H1 (cell line): ENCODE measurements at regions not wholly inside any gene's neighbourhood (a gene's known extent, or its start where the extent isn't known, plus 50 kb on each side); places are given as distances from the start of the nearest gene placed in this dataset.

Experiments used
- CTCF ChIA-PET: fragments of 300-600 bp; sonication (Branson Sonifier 250); formaldehyde crosslinking; loops from one replicate; lab custom pipeline; 2021; ENCODE audit not compliant: partially characterized antibody; lab: Charles Lee
- POLR2A ChIA-PET: fragments of 300-600 bp; sonication (Branson Sonifier 250); formaldehyde crosslinking; loops from one replicate; lab custom pipeline; 2021; ENCODE audit warnings: inconsistent platforms; ENCODE audit not compliant: partially characterized antibody; lab: Charles Lee
- DNase-seq, 2 experiments: peaks; one replicate each; pipeline versions ENCODE4 v3.0.0 to v3.0.0-alpha.2; 2010 to 2022; ENCODE audit warnings: low spot score in 2 of 2, low read depth in 1 of 2, mixed read lengths in 1 of 2
- FAIRE-seq: peaks from 2 replicates; lab custom pipeline; 2011; peaks lifted over from hg19 to GRCh38; lab: Jason Lieb, UNC
- H2AFZ ChIP-seq: 2 replicates; pipeline ENCODE4 v1.8.1; 2012; ENCODE audit warnings: low read length, inconsistent platforms
- H2AK5ac ChIP-seq: 2 replicates; pipeline ENCODE4 v1.6.1; 2013; ENCODE audit warnings: low read depth, low read length
- H2BK120ac ChIP-seq: replicated peaks from 2 replicates; pipeline ENCODE3; 2013; ENCODE audit warnings: low read depth, low read length, inconsistent platforms
- H2BK12ac ChIP-seq: 2 replicates; pipeline ENCODE4 v1.6.1; 2013; ENCODE audit warnings: low read depth, low read length
- H2BK15ac ChIP-seq: 2 replicates; pipeline ENCODE4 v1.6.1; 2013; ENCODE audit warnings: low read length
- H2BK20ac ChIP-seq: 2 replicates; pipeline ENCODE4 v1.6.1; 2013; ENCODE audit warnings: low read length
- H2BK5ac ChIP-seq: 2 replicates; pipeline ENCODE4 v1.6.1; 2013; ENCODE audit warnings: low read depth, low read length
- H3K14ac ChIP-seq: 2 replicates; pipeline ENCODE4 v1.6.1; 2013; ENCODE audit warnings: inconsistent platforms; ENCODE audit not compliant: insufficient read length
- H3K18ac ChIP-seq: 2 replicates; pipeline ENCODE4 v1.6.1; 2013; ENCODE audit warnings: low read length; ENCODE audit errors: extremely low read depth
- H3K23ac ChIP-seq: 2 replicates; pipeline ENCODE4 v1.6.1; 2013; ENCODE audit warnings: inconsistent platforms; ENCODE audit not compliant: insufficient read length
- H3K23me2 ChIP-seq: 2 replicates; pipeline ENCODE4 v1.6.1; 2013; ENCODE audit warnings: low read depth, low read length
- H3K27ac ChIP-seq: 2 replicates; pipeline ENCODE4 v1.6.1; 2011; ENCODE audit warnings: low read depth, low read length, inconsistent platforms
- H3K27me3 ChIP-seq, 4 experiments: replicated peaks in 1 of 4; 1 replicate in 1 of 4; 2 replicates in 3 of 4; pipeline versions ENCODE4 v1.6.1 to v1.8.1; 2011 to 2013; ENCODE audit warnings: low read length in 3 of 4, mild to moderate bottlenecking in 3 of 4, inconsistent platforms in 2 of 4, mixed read lengths in 2 of 4, moderate library complexity in 1 of 4; ENCODE audit not compliant: control insufficient read depth in 3 of 4, insufficient read depth in 3 of 4; ENCODE audit errors: extremely low read depth in 1 of 4
- H3K36me3 ChIP-seq, 4 experiments: 2 replicates each; pipeline versions ENCODE4 v1.6.1 to v1.8.1; 2011 to 2013; ENCODE audit warnings: mild to moderate bottlenecking in 4 of 4, low read length in 3 of 4, moderate library complexity in 2 of 4, control low read depth in 1 of 4, inconsistent platforms in 1 of 4; ENCODE audit not compliant: insufficient read depth in 4 of 4, control insufficient read depth in 2 of 4
- H3K4ac ChIP-seq: replicated peaks from 2 replicates; pipeline ENCODE3; 2013; ENCODE audit warnings: low read length, low read depth, mixed read lengths, inconsistent platforms; ENCODE audit not compliant: insufficient read length
- H3K4me1 ChIP-seq, 4 experiments: replicated peaks in 1 of 4; 1 replicate in 1 of 4; 2 replicates in 3 of 4; pipeline versions ENCODE4 v1.6.1 to v1.8.1; 2011 to 2013; ENCODE audit warnings: low read length in 3 of 4, inconsistent platforms in 2 of 4, mixed read lengths in 1 of 4; ENCODE audit not compliant: insufficient read depth in 4 of 4, control insufficient read depth in 3 of 4
- H3K4me2 ChIP-seq, 2 experiments: 2 replicates each; pipeline versions ENCODE4 v1.6.1 to v1.8.1; 2011 to 2013; ENCODE audit warnings: low read depth in 2 of 2, low read length in 2 of 2, control low read depth in 1 of 2, inconsistent platforms in 1 of 2, mild to moderate bottlenecking in 1 of 2; ENCODE audit not compliant: insufficient read depth in 1 of 2
- H3K4me3 ChIP-seq, 4 experiments: fragments of 200-600, 300-600 bp in 1 of 4; sonication (generic), shearing (Covaris generic), sonication (Bioruptor Twin) in 1 of 4; 2 replicates each; pipeline versions ENCODE4 v1.5.1 to v1.8.1; 2011 to 2016; ENCODE audit warnings: low read length in 4 of 4, low read depth in 3 of 4, control low read depth in 2 of 4, inconsistent platforms in 2 of 4, mild to moderate bottlenecking in 2 of 4, mixed read lengths in 1 of 4, moderate library complexity in 1 of 4; ENCODE audit not compliant: insufficient read depth in 2 of 4; ENCODE audit errors: extremely low read depth in 1 of 4
- H3K56ac ChIP-seq: replicated peaks from 2 replicates; pipeline ENCODE3; 2013; ENCODE audit warnings: low read depth, mild to moderate bottlenecking, mixed read lengths, low read length, inconsistent platforms; ENCODE audit not compliant: insufficient read length
- H3K79me1 ChIP-seq: 2 replicates; pipeline ENCODE4 v1.6.1; 2013; ENCODE audit warnings: low read depth, low read length, control low read depth
- H3K79me2 ChIP-seq, 2 experiments: 2 replicates each; pipeline versions ENCODE4 v1.6.1 to v1.8.1; 2012 to 2013; ENCODE audit warnings: low read length in 2 of 2, mild to moderate bottlenecking in 2 of 2, inconsistent platforms in 1 of 2; ENCODE audit not compliant: insufficient read depth in 2 of 2, control insufficient read depth in 1 of 2
- H3K9ac ChIP-seq, 4 experiments: replicated peaks in 1 of 4; 1 replicate in 1 of 4; 2 replicates in 3 of 4; pipeline versions ENCODE4 v1.6.1 to v1.8.1; 2011 to 2013; ENCODE audit warnings: low read depth in 3 of 4, low read length in 3 of 4, control low read depth in 2 of 4, mild to moderate bottlenecking in 2 of 4, moderate library complexity in 2 of 4, inconsistent platforms in 1 of 4; ENCODE audit errors: extremely low read depth in 1 of 4
- H3K9me3 ChIP-seq, 2 experiments: 2 replicates each; pipeline versions ENCODE4 v1.6.1 to v1.8.1; 2012 to 2013; ENCODE audit warnings: mild to moderate bottlenecking in 2 of 2, moderate library complexity in 2 of 2, control low read depth in 1 of 2, inconsistent platforms in 1 of 2, low read depth in 1 of 2, low read length in 1 of 2, mixed read lengths in 1 of 2; ENCODE audit not compliant: insufficient read depth in 2 of 2
- H4K20me1 ChIP-seq, 2 experiments: replicated peaks in 1 of 2; 2 replicates each; pipeline versions ENCODE3 to v1.8.1; 2011 to 2013; ENCODE audit warnings: inconsistent platforms in 2 of 2, low read length in 2 of 2, mild to moderate bottlenecking in 1 of 2; ENCODE audit not compliant: insufficient read depth in 2 of 2, control insufficient read depth in 1 of 2
- H4K5ac ChIP-seq: 2 replicates; pipeline ENCODE4 v1.6.1; 2013; ENCODE audit warnings: low read length, low read depth, mixed read lengths, inconsistent platforms; ENCODE audit not compliant: insufficient read length
- H4K8ac ChIP-seq: 2 replicates; pipeline ENCODE4 v1.8.0; 2013; ENCODE audit warnings: mild to moderate bottlenecking, moderate library complexity, low read length, inconsistent platforms; ENCODE audit not compliant: insufficient read depth; ENCODE audit errors: extremely low read depth
- H4K91ac ChIP-seq: replicated peaks from 2 replicates; pipeline ENCODE3; 2013; ENCODE audit warnings: low read length, mixed read lengths, inconsistent platforms; ENCODE audit not compliant: insufficient read length
- GTF2F1 ChIP-seq: IDR thresholded peaks from 2 replicates; pipeline ENCODE4 v1.6.1; 2012; ENCODE audit warnings: low read depth, low read length, improper control_type of control experiment, borderline replicate concordance
- HDAC2 ChIP-seq, 2 experiments: fragments of 300-600 bp in 1 of 2; sonication (generic) in 1 of 2; IDR thresholded peaks; 2 replicates each; pipeline ENCODE4 v1.6.1; 2011 to 2012; ENCODE audit warnings: low read depth in 2 of 2, low read length in 2 of 2, mild to moderate bottlenecking in 2 of 2, moderate library complexity in 2 of 2, borderline replicate concordance in 1 of 2, inconsistent platforms in 1 of 2
- HDAC6 ChIP-seq: IDR thresholded peaks from one replicate; pipeline ENCODE4 v1.7.1; 2012; ENCODE audit warnings: low read depth, mild to moderate bottlenecking, inconsistent platforms, low read length, moderate library complexity
- RFX5 ChIP-seq: IDR thresholded peaks from 2 replicates; pipeline ENCODE4 v1.6.1; 2011; ENCODE audit warnings: low read depth, low read length, improper control_type of control experiment, borderline replicate concordance
- TAF7 ChIP-seq: optimal IDR thresholded peaks from 2 replicates; pipeline ENCODE3; 2011; ENCODE audit warnings: low read depth, mild to moderate bottlenecking, inconsistent platforms, low read length, moderate library complexity, borderline replicate concordance
- WGBS, 2 experiments: shearing (Covaris generic) in 1 of 2; methylation state at CpG; one replicate each; pipeline versions ENCODE4 v1.1.6 to v1.1.7; 2013 to 2015; ENCODE audit warnings: low lambda C conversion rate in 2 of 2, mixed read lengths in 2 of 2, inconsistent platforms in 1 of 2, low coverage in 1 of 2, missing lambda C conversion rate in 1 of 2; ENCODE audit not compliant: insufficient replicate concordance in 2 of 2, insufficient coverage in 1 of 2, insufficient read length in 1 of 2; ENCODE audit errors: extremely low coverage in 1 of 2, missing lambda C conversion rate in 1 of 2; 5-methylcytosine and 5-hydroxymethylcytosine counted together

DNA sequence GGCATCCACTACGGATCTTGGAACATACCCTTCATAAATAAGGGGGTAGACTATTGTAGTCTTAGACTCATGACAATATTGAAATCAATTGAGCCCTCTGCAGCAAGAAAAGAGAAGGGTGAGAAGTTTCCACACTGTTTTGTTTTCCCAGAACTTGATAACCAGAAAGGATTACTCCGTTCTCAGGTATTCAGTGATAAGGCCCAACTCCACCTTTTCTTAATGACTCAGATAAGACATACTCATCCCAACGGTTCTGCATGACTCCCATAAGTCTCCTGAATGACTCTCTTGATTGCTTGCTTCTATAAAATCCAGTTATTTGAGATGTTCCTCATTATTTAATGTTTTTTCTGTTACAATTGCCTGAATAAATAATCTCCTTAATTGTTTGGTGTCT, 111.7 kb downstream of the PABPC4L start:
- no peak overlapping the region for H4K5ac ChIP-seq
- H4K91ac ChIP-seq, result no peak overlapping the region
- H4K20me1 ChIP-seq, result no peaks in the 10 kb centered on the region
- H3K23me2 ChIP-seq, result no peaks in the 10 kb centered on the region
- FAIRE-seq (no peak), DNase-seq (no peak)
- ChIA-PET CTCF (no interaction called here), POLR2A (no interaction called here)
- no peak overlapping the region for H3K14ac ChIP-seq
- no peak overlapping the region for H2BK5ac ChIP-seq
- H2BK120ac ChIP-seq, result no peak overlapping the region
- no peak overlapping the region for H2BK15ac ChIP-seq
- H3K4me3 ChIP-seq, result no peak overlapping the region
- H3K4ac ChIP-seq, result no peak overlapping the region
- H3K36me3 ChIP-seq, result no peaks in the 10 kb centered on the region
- no peak overlapping the region for H2AFZ ChIP-seq
- no peak overlapping the region for H4K8ac ChIP-seq
- H3K18ac ChIP-seq, result no peak overlapping the region
- H3K79me2 ChIP-seq, result no peaks in the 10 kb centered on the region
- no peak overlapping the region for H3K23ac ChIP-seq
- WGBS, 2 experiments, result 91% methylated on average over 3 of the region's 3 CpGs; no CpG with 5 or more reads in 1 of the 2 experiments
- H2BK12ac ChIP-seq, result no peak overlapping the region
- no peak overlapping the region for H3K9ac ChIP-seq
- no peak overlapping the region for H2BK20ac ChIP-seq
- no peak for TF ChIP-seq TAF7
- TF ChIP-seq HDAC6, result no peak
- no peak for TF ChIP-seq GTF2F1
- TF ChIP-seq HDAC2 (IDR thresholded peaks at IDR 0.05; ENCODE audit: borderline replicate concordance in 1 of 2, low read depth in 2 of 2, low read length in 2 of 2), result no peak
- TF ChIP-seq RFX5, result no peak
- H3K4me1 ChIP-seq, result peaks cover 0 to 4% (median under 1%) of the 10 kb centered on the region in 4 experiments; a peak in 3 of 7 replicates
- no peak overlapping the region for H2AK5ac ChIP-seq
- no peaks in the 10 kb centered on the region for H3K27me3 ChIP-seq
- no peaks in the 10 kb centered on the region for H3K79me1 ChIP-seq
- no peak overlapping the region for H3K27ac ChIP-seq
- no peak overlapping the region for H3K4me2 ChIP-seq
- H3K9me3 ChIP-seq, result no peaks in the 10 kb centered on the region
- no peak overlapping the region for H3K56ac ChIP-seq
